Activated CD4-positive, alpha-beta T cell treated with anti-CD3 and anti-CD28 coated beads, Interleukin-2, Interleukin-4, amounts not matched to agents 100 ng/mL and 50 ng/mL, durations not matched to agents 16 hours and 8 hours (primary cell): ENCODE measurements at regions not wholly inside any gene's neighbourhood (a gene's known extent, or its start where the extent isn't known, plus 50 kb on each side); places are given as distances from the start of the nearest gene placed in this dataset.
"Not testable (repeated sequence)": the region's sequence is repeated elsewhere in the genome, so short reads cannot be mapped to it uniquely, and the experiment has no call there.

ENCODE experiments used
- DNase-seq: peaks from one replicate; pipeline ENCODE4 v3.0.0-alpha.2; 2020; ENCODE audit warnings: low spot score

DNA sequence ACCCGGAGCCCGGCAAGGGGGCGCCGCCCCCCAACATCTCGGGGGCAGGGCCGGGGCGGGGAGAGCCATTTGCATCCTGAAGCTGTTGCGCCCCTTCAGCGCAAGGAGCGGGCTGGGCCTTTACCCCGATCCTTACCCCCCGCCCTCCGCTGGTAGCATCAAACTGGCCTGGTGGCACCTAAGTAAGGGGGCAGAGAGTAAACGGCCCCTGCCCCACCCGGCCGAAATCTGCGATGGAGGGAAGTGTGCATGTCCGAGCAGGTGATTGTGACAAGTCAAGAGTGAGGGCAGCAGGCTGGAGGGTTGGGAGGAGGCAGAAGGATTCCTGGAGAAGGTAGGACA, 101.2 kb downstream of the ESM1 start:
- no peak for DNase-seq

DNA sequence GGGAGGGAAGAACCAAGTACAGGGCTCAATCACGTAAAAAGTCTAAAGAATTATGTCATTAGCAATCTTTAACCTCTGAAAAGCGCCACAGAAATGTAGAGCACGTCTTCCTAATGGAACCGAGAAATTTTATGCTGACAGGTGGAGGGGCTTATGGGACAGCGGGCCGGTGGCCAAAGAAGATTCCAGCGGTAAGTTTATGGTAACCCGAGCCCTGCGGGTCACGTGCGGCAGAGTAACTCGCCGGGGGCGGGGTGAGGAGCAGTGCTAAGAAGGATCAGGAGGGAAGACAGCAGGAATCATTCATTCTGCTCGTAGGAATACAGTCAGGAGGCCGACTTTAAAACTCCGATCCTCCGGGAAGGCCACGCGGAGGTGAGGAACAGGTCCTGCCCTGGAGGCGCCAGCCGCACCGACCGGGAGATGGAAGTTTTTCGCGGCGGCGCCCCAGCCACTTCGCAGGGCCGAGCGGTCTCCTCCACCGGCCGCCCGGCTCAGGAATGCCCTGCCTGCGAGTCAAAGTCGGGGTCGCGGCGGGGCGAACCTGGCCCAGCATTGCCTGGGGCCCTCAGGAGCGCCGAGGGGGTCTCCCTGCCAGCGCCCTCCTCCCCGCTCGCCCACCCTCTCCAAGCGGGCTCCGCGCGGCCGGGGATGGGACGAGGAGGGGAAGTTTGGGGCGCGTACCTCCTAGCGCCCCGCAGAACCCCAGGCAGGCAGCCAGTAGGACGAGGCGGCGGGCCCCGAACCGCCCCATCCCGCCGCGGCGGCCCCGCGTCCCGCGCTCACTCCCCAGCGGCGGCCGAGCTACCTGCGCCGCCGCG, 101.8 kb downstream of the ESM1 start:
- DNase-seq = no peak

DNA sequence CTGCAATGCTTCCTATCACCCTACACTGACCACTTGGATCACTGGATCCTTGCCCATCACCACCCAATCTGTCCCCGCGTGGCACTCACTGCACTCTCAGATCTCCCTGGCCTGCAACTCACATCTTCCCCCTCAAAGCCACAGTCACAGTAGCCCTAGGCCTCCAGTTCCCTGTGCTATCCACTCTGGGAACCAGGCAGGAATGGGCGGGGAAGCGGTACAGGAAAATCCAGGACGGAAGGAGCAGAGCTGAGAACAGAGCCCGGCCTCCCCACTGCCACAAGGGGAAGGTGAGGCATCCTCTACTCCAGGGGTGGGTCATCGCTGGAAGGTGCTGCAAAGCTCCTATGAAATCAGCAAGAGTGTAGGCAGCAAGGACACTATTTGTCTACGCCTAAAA, 102.6 kb downstream of the ESM1 start:
- DNase-seq = no peak

DNA sequence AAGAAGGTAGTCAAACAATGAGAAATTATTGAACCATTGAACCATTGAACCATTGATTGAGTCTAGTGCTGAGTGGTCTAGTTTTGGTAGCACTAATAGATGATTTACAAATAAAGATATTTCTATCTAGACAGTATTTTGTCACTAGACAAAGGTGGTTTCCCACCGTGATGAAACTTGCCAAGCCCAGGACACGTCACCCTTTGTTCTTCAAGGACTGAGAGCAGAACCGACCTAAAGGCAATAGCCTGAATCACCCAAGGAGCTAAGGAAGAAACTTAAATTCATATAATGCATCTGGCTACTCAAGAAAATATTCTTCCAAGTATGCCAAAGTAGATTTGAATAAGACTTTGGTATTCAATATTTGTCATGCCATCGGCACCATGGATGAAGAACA, 103.3 kb downstream of the ESM1 start:
- DNase-seq = no peak

DNA sequence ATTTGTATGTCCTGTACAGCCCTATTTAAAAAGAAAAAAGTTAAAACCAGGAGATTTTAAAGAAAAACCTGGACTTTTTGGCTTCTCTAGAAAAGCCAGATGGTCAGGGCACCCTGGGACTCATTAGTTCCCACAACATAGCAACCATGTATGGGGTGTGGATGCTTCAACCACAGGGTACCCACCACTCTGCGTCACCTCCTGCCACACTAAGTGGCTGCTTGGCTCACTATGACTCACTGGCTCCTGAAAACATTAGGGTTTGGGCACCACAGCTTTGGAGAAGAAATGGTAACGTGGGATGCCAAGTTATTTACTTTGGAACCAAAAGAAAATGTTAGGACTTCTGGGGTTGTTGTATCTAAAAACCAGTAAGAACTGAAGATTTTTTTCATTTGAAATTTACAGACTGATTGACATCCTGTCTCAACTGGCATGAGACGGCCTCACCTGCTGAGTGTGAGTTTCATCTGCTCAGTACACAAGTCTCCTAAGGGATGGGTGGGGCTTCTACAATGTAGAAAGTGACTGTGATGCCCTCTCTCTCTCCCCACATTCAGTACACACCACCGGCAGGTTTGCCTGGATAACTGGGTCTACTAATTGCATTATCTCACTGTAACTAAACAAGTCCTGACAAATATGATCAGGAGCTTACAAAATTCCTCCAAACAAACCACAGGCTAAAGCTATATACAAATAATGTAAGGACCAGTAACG, 103.9 kb downstream of the ESM1 start:
- DNase-seq = peak; percentile 63

DNA sequence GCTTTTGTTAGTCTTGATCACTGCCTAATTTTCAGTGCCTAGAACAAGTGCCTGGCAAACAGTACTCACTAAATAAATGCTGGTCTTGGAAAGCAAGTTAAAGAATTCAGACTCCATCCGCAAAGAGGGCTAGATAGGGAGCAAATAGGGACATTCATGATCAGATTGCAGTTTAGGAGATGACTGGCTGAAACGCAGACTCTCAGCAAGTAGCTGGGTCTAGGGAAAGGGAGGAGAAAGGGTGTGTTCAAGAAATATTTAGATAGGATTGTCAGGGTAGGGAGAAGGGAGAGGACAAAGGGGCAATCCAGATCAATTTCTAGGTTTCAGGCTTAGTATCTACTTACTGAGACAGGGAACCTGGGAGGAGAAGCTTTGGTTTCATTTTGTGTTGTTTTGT, 108.4 kb downstream of the ESM1 start:
- no peak for DNase-seq

DNA sequence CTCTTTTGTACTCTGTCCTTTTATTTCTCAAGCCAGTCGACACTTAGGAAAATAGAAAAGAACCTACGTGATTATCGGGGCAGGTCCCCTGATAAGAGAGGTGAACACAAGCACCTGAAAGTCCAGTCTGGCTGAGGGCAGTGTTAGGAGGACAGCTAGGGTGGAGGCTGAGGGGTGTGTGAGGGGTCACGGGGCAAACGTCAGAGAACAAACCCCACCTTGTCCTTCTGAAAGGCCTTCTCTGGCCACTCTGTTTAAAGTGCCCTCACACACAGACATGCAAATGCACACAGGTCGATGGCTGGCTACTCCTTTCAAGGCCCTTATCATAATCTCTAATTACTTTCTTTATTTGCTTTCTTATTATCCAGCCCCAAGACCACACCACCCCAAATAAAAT, 108.8 kb downstream of the ESM1 start:
- no peak for DNase-seq

DNA sequence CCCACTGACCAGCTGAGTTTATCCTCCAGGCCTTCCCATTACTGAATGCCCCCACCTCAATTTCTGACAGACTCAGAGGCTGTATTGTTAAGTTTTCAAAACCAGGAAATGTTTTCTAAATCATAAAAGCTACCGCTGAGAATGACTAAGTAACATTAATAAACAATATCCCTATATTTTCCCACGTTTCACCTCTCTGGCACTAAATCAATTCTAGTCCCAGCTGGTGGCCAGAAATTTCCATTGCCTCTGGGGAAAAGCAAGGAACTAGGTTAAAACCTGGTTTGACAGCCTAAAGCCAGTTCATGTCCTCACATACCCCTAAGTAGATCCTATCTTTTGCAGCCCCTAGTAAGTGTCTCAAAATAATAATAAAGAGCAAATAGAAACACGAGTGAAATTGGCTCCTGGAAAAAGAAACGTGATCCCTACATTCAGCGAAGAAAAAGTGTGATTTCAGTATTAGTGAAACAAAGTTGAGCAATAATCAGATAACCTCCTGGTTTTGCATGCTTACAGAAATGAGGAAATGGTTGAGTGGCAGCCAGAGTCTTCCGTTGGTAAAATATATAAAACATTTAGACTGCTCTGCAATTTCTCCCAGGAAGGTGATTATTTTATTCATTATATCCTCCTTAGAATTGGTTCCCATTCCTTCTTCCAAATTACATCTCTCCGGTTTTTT, 110.9 kb downstream of the ESM1 start:
- no peak for DNase-seq

DNA sequence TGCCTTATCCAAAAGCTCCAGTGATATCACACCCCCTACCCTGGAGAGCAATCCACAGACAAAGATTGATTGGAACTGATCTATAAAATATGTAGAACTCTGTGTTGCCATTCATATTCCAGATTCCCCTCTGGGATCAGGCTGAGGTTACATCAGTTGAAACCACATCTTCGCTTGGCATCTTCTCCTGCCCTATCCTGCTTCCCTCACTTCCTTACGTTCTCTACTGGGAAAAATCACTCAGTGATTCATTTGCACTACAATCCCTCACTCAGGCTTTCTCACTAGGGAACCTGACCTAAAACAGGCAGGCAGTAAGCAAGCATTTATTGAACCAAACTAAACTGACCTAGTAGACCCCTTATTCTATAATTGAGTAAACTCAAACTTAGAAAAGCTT, 111.7 kb downstream of the ESM1 start:
- DNase-seq = no peak

DNA sequence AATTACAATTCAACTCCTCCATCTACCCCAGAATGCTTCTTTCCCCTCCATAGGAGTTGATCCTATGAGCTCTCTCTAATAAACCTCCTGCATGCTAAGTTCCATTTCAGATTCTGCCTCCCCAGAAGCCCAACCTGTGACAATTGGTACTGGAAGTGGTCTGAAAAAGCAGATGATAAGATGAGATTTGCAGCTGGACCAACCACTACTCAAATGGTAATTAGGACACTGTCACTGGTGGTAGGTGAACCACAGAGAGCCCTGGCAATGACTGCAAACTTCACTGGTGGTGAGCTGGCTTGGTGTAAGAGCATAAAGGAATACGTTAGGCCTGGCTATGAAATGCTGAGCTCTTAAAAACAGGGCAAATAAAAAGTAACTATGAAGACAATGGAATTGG, 112.6 kb downstream of the ESM1 start:
- no peak for DNase-seq

DNA sequence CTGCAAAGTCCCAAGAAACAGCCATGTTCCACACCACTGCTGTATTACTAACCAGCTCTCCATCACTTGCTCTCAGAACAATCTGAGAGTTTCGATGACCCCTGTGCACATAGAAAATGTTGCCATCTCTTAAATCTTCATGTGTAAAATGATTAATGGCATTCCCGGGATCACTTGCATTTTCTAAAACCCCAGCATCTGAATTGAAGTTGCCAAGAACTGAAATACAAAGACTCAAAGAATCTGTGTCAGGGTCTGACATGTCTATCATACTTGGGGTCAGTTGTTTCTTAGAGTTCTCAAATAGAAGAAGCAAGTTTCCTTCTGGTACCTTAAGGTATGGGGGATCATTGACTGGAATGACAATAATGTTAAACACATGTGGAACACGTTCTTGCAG, 115.1 kb downstream of the ESM1 start:
- DNase-seq = no peak

DNA sequence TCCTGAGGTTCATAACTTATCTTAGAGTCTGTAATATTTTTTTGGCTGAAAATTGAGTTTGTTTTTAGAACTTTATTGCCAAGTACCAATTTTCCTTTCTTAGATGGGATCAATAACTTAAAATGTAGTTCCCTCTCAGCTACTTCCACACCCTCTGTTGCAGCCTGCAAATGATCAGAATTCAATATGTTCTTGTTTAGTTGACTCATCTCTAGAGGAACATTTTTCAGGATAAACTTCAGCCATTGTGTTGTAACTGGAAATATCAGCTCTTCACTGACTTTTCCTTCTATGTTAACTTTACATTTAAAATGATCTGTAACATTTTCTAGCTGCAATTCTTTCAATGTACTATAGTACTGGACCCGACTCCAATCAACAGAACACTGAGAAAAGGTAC, 115.7 kb downstream of the ESM1 start:
- no peak for DNase-seq

DNA sequence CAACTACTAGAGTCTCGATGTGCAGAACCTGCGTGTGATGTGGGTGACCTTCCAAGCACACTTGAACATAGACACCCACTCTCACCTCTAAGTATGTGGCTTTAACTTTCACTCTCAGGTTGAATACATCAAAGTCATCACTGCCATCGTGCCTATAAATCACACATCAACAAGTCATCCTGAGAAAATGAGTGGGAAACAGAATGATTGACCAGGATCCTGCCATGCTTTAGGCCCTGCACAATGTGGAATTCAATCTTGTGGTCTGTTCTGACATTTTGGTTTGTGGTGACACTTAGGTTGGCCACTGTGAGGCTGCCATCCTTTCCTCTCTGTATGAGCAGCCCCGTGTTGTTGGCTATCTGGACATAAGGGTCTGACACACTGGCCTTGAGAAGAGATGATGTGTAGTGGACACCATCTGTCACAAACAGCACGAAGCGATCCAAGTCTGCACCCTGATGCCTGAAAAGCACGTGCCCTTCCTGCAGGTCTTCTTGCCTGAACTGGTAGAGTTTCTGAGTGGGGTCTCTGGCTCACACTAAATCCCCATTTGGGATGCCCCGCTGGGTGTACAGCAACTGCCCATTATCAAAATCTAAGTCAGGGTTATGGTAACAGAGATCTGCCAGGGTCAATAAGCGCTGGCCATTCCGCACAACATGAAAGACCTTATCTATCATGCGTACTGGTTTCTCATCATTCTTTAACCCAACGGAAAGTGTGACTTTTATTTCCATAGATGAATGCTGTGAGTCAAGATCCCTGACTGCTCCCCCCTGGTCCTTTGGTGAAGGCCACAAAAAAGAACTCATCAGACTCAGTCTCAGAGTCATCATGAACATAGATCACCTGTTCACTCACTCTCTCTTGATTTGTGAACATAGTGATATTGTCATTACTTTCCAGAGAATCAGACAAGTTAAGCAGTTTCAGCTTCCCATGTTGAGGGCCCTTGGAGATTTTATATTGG, 116.6 kb downstream of the ESM1 start:
- peak; percentile 73 for DNase-seq

DNA sequence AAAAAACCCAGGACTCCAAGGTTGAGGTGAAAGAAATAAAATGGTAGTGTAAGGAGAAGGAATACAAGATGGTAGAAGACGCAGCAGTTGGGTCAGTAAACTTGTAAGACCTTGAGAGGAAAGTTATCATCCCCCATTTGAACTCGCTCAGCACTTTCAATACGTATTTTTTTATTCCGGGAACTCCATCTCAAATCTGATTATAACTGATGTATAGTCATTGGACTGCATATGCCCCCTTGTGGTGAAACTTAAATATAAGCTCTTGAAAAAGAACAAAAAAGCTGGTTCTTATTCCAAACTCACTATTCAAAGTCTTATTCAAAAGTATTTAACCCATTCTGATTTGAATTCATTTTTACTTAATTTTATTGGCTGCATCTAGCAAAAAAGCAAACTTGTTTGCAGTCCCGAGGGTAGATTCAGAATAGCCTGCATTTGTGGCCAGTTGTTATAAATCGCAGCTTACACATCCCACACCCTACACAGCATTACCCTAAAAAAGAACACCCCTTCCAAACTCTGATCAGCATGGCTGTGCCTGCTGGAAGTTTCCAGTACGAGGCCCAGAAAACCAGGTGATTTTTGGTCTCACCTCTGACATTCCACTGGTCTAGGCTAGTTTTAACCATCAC, 118.0 kb downstream of the ESM1 start:
- DNase-seq = peak; percentile 55

DNA sequence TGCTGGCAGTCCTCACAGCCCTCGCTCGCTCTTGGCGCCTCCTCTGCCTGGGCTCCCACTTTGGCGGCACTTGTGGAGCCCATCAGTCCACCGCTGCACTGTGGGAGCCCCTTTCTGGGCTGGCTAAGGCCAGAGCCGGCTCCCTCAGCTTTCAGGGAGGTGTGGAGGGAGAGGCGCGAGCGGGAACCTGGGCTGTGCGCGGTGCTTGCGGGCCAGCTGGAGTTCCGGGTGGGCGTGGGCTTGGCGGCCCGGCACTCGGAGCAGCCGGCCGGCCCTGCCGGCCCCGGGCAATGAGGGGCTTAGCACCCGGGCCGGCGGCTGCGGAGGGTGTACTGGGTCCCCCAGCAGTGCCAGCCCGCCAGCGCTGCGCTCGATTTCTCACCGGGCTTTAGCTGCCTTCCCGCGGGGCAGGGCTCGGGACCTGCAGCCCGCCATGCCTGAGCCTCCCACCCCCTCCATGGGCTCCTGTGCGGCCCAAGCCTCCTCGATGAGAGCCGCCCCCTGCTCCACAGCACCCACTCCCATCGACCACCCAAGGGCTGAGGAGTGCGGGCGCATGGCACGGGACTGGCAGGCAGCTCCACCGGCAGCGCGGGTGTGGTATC, 120.4 kb downstream of the ESM1 start:
- not testable (repeated sequence) for DNase-seq

DNA sequence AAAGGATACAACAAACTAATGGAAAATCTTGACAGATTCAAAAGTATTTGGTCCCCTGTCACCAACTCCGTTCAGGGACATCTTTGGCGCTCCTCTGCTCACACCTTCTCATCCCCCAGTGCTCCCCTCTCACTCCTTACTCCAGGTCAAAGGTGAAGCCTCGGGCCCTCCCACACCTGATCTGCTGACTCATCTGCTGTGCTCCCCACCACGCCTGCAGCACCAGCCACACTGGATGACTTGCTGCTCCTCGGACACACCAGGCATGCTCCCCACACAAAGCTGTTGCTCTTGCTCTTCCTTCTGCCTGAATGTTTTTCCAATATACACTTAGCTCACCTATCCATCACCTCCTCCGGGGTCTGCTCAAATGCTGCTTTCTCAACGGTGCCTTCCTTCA, 123.4 kb downstream of the ESM1 start:
- DNase-seq = no peak

DNA sequence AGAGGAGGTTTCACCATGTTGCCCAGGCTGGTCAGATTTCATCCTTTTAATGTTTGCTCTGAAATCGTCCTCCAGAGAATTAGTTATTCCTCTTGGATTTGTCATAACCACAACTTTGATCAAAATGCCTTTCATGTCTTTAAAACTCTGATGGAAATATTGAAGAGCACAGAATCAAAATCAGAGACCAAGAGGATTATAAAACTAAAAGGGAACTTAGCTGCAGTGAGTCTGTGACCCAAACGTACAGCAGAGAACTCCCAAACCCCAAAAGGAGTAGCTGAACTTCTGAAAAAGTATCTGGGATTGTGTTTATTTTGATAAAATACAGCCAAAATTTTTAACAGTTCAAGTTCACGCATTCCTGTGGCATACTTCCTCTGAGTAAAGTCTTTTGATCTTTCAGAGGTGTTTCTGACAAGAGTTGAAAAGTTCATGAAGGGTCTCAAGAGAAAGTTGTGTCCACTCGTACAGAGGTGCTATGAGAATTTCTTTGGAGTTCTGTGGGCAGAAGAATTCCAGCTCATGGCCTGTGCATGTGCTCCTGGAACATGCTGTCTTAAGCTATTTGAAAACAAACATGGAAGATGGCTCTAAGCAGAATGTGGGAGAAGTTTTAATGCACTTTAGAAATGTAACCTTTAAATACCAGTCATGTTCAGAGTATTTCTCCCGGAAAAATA, 124.0 kb downstream of the ESM1 start:
- DNase-seq = no peak

DNA sequence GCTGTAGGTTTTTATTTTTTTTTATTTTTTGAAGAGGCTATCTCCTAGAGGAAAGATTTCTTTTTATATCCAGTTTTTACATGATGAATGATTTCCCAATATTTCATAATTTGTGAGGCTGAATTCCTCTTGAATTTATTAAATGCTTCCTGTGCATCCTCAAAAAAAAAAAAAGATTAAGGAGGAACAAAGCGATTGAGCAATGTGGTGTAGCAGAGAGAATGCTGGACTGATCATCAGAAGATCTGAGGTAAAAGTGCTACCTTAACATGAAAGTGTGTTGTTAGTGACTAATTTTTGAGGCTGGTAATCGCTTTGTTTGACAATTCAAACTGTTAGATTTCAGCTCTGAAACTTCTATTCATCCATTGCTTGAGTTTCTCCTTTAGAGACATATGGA, 125.1 kb downstream of the ESM1 start:
- DNase-seq = no peak

DNA sequence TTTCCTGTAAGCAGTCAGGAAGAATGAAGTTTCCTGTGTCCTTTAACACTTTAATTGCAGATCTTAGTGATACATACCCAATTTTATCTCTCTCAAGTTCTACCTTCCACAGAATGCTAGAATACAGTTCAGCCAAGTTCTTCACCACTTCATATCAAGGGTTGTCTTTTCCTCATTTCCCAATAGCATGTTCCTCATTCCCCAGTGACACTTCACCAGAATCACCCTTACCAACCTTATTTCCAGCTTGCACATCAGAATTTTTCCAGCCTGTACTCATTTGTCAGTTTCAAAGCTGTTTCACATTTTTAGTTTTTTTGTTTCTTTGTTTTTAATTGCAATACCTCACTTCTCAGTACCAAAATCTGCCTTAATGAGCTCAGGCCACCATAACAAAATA, 126.1 kb downstream of the ESM1 start:
- DNase-seq = no peak

DNA sequence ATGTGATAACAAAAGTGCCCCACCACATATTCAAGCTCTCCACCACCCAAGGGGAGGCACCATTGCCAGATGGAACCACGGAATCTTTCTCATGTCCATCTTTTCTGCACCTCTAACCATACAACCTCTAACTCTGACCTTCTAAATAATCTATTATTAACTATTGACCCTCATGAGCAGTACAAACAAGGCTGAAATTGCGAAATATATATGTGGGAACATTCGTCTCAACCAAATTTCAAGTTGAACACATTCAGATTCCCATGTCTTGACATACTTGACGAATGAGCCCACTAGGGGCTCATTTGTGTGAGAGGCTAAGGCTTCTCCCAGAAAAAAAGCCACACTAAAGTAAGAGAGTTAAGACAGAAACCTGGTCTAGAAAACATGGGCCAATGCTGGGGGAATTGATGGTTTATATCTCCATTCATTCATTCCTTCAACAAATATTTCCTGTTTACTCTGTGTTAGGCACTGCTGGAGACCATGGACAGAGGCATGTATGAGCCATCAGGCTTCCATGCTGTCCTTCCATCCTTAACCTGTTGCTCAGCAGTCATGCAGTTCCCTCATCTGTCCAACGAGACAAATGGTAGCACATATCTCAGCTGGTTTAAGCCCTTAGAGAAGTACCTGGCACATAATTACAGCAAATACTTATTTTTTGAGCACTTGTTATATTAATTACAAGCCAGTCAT, 130.4 kb downstream of the ESM1 start:
- DNase-seq = no peak
